Medulla oblongata (tissue), 1 donor: ENCODE measurements at regions not wholly inside any gene's neighbourhood (a gene's known extent, or its start where the extent isn't known, plus 50 kb on each side); places are given as distances from the start of the nearest gene placed in this dataset.

Experiments
- DNase-seq: peaks from one replicate; pipeline ENCODE4 v3.0.0-alpha.2; 2015; ENCODE audit errors: extremely low spot score

DNA sequence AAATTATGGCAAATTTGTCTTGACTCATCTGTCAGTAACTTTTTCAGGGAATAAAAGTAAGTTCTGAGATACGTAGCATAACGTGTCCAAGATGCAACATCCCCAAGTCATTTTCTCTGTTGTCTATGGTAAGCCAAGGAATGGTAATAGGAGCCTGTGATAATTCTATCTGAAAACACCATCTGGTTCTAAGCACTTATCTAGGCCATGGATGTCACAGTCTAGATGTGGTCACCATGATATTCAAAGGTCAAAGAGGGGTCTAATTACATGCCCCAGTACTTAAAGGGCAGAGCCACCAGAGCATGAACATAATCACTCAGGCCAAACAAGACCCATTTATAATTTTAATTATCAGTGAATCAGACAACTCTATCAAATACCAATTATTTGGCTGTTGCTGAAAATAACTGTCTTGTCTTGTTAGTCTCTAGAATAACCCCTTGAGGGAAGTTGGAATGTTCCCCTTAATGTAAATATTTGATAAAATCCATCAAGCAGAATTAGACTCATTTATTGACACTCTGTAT is 225.1 kb upstream of the MPPED2 start:
- no peak for DNase-seq

DNA sequence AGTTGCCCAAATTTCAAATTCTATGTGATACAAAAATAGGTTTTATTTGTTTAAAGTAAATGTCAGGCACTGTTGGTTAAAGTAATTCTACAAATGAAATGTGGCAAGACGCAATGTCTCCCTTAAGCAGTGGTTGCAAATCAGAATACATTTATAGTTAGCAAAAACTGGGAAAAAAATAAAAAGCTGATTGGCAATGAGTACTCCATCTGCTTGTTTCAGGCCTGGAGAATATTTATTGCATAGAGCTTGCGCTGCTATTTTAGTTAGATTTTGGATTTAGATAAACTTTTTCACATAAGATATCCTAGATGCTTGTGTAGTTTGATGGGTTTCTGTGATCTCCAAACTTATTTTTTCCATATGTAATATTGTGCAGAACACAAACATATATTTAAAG is 224.0 kb upstream of the MPPED2 start:
- no peak for DNase-seq

DNA sequence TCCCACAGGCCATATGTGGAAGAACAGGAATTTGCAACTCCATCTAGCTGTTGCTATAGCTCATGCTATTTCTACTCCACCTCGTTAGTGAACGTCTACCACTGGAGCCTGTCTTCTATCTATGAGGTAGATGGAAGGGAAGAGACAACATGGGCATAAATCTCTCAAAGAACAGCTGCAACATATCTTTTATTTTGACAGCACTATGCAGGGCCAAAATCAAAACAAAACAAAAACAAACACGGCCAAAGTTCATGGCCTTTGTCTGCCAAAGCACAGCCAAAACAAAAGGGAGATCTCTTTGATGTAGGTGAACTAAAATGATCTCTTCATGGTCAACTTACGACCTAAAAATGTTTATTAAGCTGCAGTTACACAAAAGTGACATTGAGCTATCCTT is 215.2 kb upstream of the MPPED2 start:
- DNase-seq, result no peak

DNA sequence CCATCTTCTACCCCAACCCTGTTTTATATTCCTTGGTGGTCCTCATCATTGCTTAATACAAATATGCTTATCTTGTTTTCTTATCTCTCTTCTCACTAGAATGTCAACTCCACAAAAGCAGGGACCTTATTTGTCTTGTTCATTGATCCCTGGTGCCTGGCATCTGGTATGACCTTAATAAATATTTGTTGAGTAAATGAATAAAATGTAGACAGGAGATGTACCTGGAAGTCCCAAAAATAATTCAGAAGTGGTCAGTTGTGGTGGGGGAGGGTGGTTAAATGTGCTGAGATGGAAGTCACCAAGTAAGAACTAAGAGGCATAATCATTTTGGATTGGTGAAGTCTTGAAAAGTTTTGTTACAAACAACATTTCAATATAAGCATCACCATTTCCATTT is 214.8 kb upstream of the MPPED2 start:
- DNase-seq, result no peak

DNA sequence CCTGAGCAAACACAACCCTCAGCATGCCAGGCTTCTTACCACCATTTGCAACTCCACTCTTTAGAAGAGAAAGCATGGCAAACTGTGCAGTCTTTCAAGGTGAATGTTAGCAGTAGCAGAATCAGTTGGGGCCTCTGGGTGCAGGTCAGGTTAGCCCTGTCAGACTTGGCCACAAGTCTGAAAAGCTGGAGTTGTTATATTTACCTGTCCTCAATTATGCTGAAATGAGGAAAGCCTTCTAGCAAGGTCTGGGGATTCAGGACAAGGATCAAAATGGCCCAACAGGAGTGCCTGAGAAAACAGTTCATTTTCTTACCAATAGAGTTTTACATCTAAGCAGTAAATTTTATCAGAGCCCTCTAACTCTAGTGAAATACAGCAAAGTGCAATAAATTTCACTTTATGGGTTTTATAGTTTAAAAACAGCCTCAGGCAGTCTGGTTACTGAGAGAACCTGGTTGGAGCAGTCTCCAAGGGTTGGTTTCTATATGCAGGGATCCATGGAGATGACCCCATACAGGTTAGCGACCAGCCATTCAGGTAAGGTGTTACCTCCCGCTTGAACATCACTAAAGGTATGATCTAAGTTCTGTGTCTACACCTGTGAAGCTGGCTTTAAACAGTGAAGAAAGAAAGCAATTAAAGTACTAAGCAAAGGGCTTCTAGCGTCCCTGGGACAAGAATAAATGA is 212.5 kb upstream of the MPPED2 start:
- DNase-seq, result no peak

DNA sequence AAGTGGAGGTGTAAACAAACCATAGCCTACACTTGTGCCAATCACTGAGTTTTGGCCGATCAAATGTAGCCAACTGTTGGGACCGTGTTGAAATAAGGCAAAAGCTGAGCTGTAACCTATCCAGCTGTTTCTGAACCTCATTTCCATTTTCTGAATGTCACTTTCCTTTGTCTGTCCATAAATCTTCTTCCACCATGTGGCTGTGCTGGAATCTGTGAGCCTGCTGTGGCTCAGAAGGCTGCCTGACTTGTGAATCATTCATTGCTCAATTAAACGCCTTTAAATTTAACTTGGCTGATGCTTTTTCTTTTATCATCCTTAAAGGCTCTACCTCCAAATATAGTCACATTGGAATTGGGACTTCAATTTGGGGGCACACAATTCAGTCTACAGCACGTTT is 203.1 kb upstream of the MPPED2 start:
- DNase-seq, result no peak

DNA sequence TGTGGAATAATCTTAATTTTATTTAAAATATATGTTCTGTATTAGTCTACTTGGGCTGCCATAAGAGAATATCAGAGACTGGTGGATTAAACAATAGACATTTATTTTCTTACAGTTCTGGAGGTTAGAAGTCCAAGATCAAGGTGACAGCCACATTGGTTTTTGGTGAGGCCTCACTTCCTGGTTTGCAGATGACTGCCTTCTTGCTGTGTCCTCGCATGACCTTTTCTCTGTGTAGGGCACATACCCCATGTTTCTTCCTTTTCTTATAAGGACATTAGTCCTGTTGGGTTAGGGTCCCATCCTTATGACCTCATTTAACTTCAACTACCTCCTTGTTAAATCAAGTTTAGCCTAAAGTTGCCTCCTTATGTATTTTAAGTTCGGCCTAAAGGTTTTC is 202.7 kb upstream of the MPPED2 start:
- DNase-seq, result no peak

DNA sequence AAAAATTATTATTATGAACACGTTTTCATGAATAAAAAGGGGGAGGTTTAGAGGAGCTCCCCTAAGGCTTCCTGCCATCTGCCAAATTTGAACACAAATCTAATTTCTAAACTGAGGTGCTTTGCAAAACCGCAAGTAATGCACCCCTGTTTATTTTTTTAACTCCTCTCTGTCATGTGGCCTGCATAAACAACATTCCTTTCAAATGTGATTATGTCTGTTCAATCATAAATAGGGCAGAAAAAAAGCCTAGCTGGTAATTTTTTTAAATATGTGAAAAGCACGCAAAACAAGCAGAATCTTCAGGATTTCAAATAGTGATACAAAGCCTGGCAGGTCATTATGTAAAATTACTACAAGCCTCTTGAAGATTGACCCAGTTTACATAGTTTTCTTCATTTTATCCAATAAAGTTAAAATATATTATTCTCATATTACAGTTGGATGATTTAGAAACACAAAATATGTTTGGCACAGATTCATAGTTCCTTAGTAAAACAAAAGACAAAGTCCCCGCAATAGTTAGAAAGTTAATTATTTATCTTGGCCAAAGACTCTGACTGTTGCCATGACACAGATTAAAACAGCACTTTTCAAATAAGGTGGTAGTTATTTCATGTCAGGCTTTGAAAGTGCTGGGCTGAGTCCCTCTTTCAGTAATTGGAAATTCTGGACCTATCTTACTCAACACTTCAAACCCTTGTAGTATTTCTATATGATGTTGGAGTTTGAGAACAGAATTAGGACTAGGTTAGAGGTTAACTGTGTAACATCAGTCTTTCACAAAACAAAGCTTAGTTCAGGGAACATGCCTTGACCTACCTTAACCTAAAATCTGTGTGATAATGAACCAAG is 200.3 kb upstream of the MPPED2 start:
- no peak for DNase-seq

DNA sequence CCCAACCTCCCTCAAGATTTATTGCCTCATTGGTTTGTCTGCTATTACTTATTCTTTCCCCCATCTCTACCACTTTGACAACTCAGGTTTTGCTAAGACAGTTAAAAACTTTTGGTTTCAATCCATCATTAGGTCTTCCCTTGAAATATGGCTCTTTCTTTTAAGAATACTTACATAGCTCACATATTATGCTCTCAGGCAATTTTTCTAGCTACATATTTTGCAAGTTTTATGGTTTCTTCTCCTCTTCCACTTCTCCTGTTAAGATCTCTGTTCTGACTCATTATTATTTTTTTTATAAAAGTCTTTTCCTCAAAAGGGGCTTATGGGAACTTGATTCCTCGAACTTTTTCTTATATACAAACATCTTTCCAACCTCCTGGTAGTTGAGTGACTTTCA is 192.4 kb upstream of the MPPED2 start:
- DNase-seq, result no peak

DNA sequence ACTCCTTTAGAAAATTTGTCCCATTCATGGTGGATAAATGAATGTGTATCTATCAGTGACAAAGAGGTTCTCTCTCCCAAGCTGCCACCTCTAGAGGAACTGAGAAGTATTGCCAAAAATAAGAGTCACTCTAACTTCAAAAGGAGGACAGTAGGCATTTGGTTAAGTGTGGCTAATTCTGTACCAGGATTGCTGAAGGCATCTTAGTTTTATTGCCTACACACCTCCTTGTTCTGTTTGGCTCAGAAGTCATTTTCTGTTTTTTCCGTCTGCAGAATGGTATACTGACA is 189.0 kb upstream of the MPPED2 start:
- no peak for DNase-seq

DNA sequence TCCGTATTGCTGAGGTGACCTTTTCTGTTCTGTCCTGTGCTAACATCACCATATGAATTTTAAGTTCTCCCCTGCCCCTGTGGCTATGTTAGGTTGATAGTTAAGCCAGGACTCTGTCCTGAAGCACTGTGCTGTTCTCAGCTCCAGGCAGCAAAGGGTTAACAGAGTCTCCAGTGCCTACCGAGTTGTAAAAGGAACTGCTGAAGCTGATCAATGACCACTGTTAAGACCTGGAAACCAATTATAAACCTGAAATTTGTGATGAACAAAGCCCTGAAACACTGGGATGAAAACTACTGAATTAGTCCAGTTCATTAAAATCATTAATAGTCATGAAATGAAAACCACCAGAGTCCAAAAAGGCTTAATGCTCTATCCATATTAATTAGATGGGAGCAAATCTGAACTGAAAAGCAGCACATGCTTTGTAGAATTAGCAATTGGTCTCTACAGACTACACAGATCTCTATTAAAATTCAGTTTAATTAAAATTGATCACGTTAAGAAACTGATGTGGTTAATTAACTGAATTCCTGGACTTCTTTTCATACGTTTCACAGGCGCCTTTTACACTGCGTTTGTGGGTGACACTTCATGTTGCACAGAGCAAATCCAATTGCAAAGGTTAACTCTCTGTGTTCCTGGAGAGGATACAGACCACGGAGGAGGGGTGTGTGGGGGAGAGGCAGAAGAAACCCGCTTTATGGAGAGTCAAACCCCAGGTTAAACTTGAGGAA is 188.5 kb upstream of the MPPED2 start:
- no peak for DNase-seq

DNA sequence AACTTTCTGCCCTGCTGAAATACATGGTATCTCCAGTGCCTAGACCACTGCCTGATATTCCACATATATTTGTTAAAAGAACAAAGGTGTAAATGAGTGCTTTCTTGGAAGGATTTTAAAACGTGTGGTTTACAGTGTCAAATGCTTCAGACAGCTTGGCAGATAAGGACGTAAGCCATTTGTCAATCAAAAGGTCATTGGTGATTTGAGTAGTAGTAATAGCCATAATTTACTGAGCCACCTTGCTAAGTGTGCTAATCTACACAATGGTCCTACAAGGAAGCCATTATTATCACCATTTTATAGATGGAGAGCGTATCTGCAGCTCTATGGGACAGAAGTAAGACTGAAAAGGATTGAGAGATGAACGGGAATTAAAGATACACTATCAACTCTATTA is 186.8 kb upstream of the MPPED2 start:
- DNase-seq, result no peak

DNA sequence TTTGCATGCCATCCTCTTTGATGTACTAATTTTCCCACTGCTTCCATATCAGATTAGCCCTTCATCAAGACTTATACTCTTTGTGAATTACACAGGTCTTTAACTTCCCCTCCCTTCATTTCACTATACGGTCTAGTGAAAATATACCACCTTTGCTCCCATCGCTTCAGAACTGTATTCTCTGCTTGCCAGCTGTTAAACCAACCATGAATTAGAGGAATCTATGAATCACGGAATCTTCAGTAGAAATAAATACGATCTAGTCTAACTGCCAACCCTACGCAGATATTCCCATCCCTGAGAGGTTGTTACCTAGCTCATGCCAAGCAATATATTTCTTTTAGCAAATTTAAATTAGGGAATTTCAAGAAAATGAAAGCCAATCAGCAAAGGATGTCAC is 177.8 kb upstream of the MPPED2 start:
- DNase-seq, result no peak

DNA sequence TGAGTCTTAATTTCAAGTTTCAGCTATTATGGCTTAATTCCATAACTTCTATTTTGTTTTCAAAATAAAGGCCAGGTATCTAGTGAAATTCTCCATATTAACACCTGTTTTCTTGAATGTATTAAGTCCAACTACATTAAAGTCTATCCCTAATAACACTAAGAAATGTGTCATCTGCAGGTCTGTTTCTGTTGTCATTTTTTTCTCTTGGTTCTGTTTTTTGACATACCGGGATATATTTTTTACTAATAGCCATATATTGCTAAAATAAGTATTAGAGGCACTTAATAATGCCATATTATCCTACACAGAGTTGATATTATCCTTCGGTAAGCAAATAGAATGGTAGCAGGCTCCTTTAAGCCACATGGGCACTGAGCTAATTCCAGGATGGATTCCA is 176.0 kb upstream of the MPPED2 start:
- DNase-seq, result no peak

DNA sequence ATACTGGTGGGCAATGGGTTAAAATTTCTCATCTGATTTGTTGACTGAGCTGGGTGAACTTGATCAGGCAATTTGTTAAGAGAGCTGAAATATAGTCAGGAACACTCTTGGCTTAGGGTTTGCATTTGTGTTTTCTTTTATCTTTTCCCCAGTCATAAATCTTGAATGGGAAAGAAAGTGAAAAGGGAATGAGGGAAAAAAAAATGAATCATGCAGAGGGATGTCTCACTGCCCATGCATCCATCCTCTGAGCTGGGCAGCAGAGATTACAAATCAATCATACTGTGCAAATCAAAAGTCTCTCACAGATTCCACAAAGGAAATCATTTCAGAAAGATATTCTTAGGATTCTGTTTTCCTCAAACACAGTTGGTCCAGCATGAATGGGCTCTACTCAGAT is 174.2 kb upstream of the MPPED2 start:
- no peak for DNase-seq

DNA sequence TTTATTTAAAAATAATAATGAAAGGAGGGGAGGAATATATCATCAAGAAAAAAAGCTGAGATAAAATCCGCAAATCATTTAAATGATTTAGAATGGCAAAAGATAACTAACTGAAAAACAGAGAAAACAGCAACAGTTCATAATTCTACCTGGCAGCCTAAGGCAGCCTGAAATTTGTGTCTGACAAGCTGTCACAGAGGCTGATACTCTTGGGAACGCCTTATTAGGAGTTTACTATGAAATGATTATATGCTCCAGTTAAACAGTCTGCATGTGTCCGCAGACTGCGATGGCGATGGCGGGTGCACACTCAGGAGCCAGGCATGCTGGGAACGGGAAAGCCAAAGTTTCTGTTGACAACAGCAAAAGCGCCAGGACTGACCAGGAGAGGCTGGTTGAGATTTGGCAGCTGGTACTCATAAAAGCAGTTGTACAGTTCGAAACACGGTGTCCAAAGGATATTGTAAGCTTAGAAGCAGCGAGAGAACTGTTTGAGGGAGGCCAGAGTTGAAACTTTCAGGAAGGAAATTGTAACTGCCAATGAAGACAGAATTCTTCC is 172.9 kb upstream of the MPPED2 start:
- no peak for DNase-seq

DNA sequence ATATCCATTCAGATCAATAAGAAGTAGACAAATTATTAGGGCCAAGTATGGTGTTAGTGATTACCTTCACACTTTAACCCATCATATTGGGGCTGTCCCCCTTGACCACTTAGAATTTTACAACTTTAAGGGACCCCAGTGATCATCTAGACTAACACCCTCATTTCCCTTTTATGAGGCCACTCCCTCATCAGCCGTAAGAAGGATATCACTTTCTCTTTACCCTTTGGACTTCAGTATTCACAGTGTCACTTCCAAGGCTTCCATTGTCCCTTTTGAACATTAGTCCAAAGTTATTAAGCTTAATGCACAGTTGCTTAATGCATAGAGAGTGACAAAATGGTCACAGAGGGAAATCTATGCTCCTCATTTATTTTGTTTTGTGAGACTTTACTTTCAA is 172.4 kb upstream of the MPPED2 start:
- no peak for DNase-seq

DNA sequence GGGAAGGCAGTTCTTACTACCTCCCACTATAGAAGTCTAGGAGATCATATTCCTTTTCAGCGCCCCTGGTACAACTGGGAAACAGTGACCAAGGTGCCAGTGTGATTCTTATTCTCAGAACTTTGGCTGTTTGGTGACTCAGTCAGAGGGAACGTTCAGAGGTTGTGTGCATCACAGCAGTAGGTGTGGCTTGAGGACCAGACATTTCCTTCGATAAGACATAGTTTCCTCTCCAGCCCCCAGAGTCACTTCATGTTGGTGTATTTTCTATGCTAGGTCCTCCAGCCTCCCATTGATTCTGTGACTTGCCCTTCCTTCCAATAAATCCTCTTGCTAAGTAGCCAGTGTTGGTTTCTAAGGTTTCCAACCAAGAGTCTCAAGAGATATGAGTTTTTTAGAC is 171.9 kb upstream of the MPPED2 start:
- DNase-seq, result no peak

DNA sequence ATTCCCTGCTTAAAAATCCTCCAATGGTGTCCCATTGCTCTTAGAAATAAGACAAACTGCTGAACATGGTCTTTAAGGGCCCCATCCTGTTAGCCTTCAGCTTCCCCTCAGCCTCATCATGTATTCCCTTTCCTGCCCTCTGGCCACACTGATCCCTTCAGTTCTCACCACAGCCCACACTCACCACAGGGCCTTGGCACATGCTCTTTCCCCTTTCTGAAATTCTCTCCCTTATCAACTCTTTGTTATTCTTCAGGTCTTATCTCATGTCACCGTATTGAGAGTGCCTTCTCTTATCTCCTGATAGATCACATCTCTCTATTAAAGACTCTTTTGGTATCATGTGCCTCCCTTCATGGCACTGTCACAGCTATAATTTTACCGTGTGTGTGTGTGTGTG is 167.8 kb upstream of the MPPED2 start:
- no peak for DNase-seq

DNA sequence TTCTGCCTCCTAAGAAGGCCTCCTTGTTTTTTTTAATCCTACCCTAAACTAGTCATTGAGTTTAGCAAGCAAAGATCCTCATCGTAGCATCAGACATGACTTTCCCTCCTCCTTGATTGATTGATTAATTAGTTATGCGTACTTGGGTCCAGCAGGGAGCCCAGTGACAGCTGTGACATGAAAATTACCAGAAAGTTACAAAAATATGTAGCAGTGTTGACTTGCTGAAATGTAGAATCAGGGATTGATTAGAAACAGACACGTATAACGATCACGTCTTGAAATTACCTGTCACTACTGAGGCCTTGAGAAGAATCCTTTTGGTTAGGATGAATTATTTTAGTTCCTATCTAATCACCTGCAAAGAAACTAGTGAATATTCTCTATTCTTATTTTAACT is 167.4 kb upstream of the MPPED2 start:
- no peak for DNase-seq

DNA sequence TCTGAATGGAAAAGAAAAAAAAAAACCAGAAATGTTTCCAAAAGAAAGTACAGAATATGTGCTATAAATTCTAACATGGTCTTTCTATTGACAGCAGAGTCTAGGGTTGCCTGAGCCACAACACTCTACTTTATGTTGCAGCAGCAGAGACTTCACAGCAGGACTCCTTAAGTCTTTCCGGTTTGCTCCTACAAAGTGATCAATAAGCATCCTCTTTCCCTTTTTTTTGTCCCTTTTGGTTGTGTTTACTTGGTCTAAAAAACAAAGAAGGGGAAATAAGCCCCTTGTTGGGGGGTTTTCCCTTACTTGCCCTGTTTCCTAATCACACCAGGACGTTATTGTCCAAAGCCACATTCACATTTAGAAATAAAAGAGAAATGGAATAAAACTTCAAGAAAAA is 163.1 kb upstream of the MPPED2 start:
- DNase-seq, result no peak

DNA sequence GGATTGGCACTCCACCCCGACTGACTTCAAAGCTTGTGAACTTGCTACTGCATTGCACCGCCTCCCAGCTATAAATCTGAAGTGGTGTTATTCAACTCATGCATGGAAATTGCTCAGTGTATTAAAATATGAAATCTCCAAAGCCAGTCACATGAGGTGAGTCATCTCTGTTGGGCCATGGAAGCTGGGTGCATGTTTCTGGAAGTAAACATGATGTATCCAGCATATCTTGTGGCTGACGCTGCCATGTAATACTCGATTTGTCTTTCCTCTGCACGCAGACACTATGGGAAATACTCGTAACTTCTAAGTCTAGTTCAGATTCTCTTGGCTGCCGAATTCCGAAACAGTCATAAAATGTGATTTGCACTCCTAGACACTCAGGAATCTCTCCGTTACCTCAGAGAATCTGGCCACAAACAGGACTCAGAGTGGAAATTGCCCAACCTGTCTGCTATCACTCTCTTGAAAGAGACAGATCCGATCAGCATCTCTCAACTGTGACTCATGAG is 154.9 kb upstream of the MPPED2 start:
- no peak for DNase-seq
